Neural cell (in vitro differentiated cells): ENCODE measurements at regions not wholly inside any gene's neighbourhood (a gene's known extent, or its start where the extent isn't known, plus 50 kb on each side); places are given as distances from the start of the nearest gene placed in this dataset.

ENCODE experiments used
- H2AFZ ChIP-seq: fragments of 200-600, 300-800 bp; sonication (generic), shearing (Covaris generic); 2 replicates; pipeline ENCODE4 v1.6.0; 2014; ENCODE audit warnings: low read depth, mild to moderate bottlenecking, antibody characterized with exemption, low read length, moderate library complexity
- H3F3A ChIP-seq: fragments of 200-600 bp; shearing (Covaris generic); 2 replicates; pipeline ENCODE4 v1.6.1; 2016; ENCODE audit warnings: mild to moderate bottlenecking, moderate library complexity, mixed read lengths, antibody characterized with exemption, low read length; ENCODE audit not compliant: insufficient read depth, poor library complexity, severe bottlenecking
- H3K27ac ChIP-seq: fragments of 200-600, 300-800 bp; sonication (generic), shearing (Covaris generic); 2 replicates; pipeline ENCODE4 v1.5.1; 2014; ENCODE audit warnings: mild to moderate bottlenecking, low read length, moderate library complexity
- H3K27me3 ChIP-seq: fragments of 300-800, 200-600 bp; sonication (generic), shearing (Covaris generic); 2 replicates; pipeline ENCODE4 v1.6.0; 2014; ENCODE audit warnings: mild to moderate bottlenecking, low read depth, low read length, moderate library complexity; ENCODE audit not compliant: insufficient read depth
- H3K36me3 ChIP-seq: fragments of 300-800, 200-600 bp; sonication (generic), shearing (Covaris generic); 2 replicates; pipeline ENCODE4 v1.5.1; 2014; ENCODE audit warnings: mild to moderate bottlenecking, antibody characterized with exemption, low read length, moderate library complexity; ENCODE audit not compliant: insufficient read depth
- H3K4me2 ChIP-seq: fragments of 300-800, 200-600 bp; sonication (generic), shearing (Covaris generic); 2 replicates; pipeline ENCODE4 v1.6.0; 2014; ENCODE audit warnings: mild to moderate bottlenecking, low read length
- H3K4me3 ChIP-seq: fragments of 300-800, 200-600 bp; sonication (generic), shearing (Covaris generic); 2 replicates; pipeline ENCODE4 v1.5.1; 2014; ENCODE audit warnings: mild to moderate bottlenecking, low read length, moderate library complexity
- H3K79me2 ChIP-seq: fragments of 200-600 bp; shearing (Covaris generic); replicated peaks from 2 replicates; pipeline ENCODE4 v1.6.0; 2014; ENCODE audit warnings: mild to moderate bottlenecking, low read length, moderate library complexity; ENCODE audit not compliant: insufficient read depth
- H3K9ac ChIP-seq: fragments of 300-800, 200-600 bp; sonication (generic), shearing (Covaris generic); 2 replicates; pipeline ENCODE4 v1.6.1; 2016; ENCODE audit warnings: mild to moderate bottlenecking, low read length, mixed read lengths
- H3K9me2 ChIP-seq: fragments of 200-600 bp; shearing (Covaris generic); 2 replicates; pipeline ENCODE4 v1.6.1; 2016; ENCODE audit warnings: mild to moderate bottlenecking, low read length, mixed read lengths; ENCODE audit not compliant: insufficient read depth
- H3K9me3 ChIP-seq: fragments of 200-600, 300-800 bp; sonication (generic), shearing (Covaris generic); 2 replicates; pipeline ENCODE4 v1.6.1; 2016; ENCODE audit warnings: mild to moderate bottlenecking, mixed run types, low read length, moderate library complexity, mixed read lengths
- H4K20me1 ChIP-seq: fragments of 200-600 bp; shearing (Covaris generic); 2 replicates; pipeline ENCODE4 v1.6.1; 2016; ENCODE audit warnings: mild to moderate bottlenecking, mixed run types; ENCODE audit not compliant: insufficient read depth
- CTCF ChIP-seq: fragments of 450-650 bp; IDR thresholded peaks from 2 replicates; pipeline ENCODE4 v1.5.1; 2014; ENCODE audit warnings: antibody characterized with exemption, mild to moderate bottlenecking, moderate library complexity; ENCODE audit not compliant: poor library complexity, severe bottlenecking
- EP300 ChIP-seq: fragments of 450-650 bp; conservative IDR thresholded peaks from 2 replicates; pipeline ENCODE4 v1.6.1; 2014; ENCODE audit warnings: antibody characterized with exemption, mild to moderate bottlenecking, moderate library complexity; ENCODE audit not compliant: poor library complexity, severe bottlenecking
- EZH2 ChIP-seq: fragments of 200-600, 300-800 bp; shearing (Covaris generic), sonication (generic); IDR thresholded peaks from 2 replicates; pipeline ENCODE4 v1.6.1; 2014; ENCODE audit warnings: antibody characterized with exemption, low read length, borderline replicate concordance, mild to moderate bottlenecking; ENCODE audit not compliant: insufficient read depth, poor library complexity, severe bottlenecking
- MXI1 ChIP-seq: fragments of 450-650 bp; conservative IDR thresholded peaks from 2 replicates; pipeline ENCODE4 v1.6.1; 2014; ENCODE audit warnings: antibody characterized with exemption, mild to moderate bottlenecking; ENCODE audit not compliant: poor library complexity, severe bottlenecking
- REST ChIP-seq: IDR thresholded peaks from 2 replicates; pipeline ENCODE4 v1.6.1; 2012; ENCODE audit warnings: borderline replicate concordance
- SMC3 ChIP-seq: fragments of 450-650 bp; conservative IDR thresholded peaks from 2 replicates; pipeline ENCODE4 v1.6.1; 2014; ENCODE audit warnings: antibody characterized with exemption, mild to moderate bottlenecking, moderate library complexity; ENCODE audit not compliant: poor library complexity
- TAF1 ChIP-seq: IDR thresholded peaks from 2 replicates; pipeline ENCODE4 v1.6.1; 2012; ENCODE audit warnings: low read depth

- no peak for TF ChIP-seq REST
- TF ChIP-seq SMC3 = no peak
- TF ChIP-seq TAF1 = no peak
- TF ChIP-seq MXI1 = no peak
- no peaks in the 10 kb centered on the region for H3K9me3 ChIP-seq
Measured at GRCh38 chr14:22089940-22090339, 416.3 kb upstream of the OR4E1 start.

GRCh38 chr14:22088614-22089342, 415.2 kb upstream of the OR4E1 start:
- no peak overlapping the region for H2AFZ ChIP-seq

More at GRCh38 chr14:22089940-22090339, 416.3 kb upstream of the OR4E1 start:
- Histone ChIP-seq H3K4me2 (no peak overlapping the region), H3K4me3 (no peak overlapping the region), H3K9ac (no peak overlapping the region), H3K27ac (no peak overlapping the region), H3K9me2 (no peaks in the 10 kb centered on the region), H4K20me1 (no peaks in the 10 kb centered on the region), H3F3A (no peaks in the 10 kb centered on the region), H2AFZ (no peak overlapping the region), H3K79me2 (no peaks in the 10 kb centered on the region), H3K27me3 (no peaks in the 10 kb centered on the region), H3K36me3 (no peaks in the 10 kb centered on the region)

More at GRCh38 chr14:22088614-22089342, 415.2 kb upstream of the OR4E1 start:
- no peaks in the 10 kb centered on the region for H3K79me2 ChIP-seq
- no peak overlapping the region for H3K9ac ChIP-seq
- no peaks in the 10 kb centered on the region for H3K9me2 ChIP-seq
- no peaks in the 10 kb centered on the region for H3K36me3 ChIP-seq
- H3K27me3 ChIP-seq = no peaks in the 10 kb centered on the region
- H3K4me2 ChIP-seq = no peak overlapping the region
- H4K20me1 ChIP-seq = no peaks in the 10 kb centered on the region
- no peak overlapping the region for H3K27ac ChIP-seq
- H3F3A ChIP-seq = no peaks in the 10 kb centered on the region
- H3K4me3 ChIP-seq = no peak overlapping the region
- TF ChIP-seq EZH2 (no peak), EP300 (no peak), CTCF (no peak), SMC3 (no peak)
- no peaks in the 10 kb centered on the region for H3K9me3 ChIP-seq
